ENCODE measurements at regions not wholly inside any gene's neighbourhood (a gene's known extent, or its start where the extent isn't known, plus 50 kb on each side); places are given as distances from the start of the nearest gene placed in this dataset.

- TF ChIP-seq, protein P1, sequence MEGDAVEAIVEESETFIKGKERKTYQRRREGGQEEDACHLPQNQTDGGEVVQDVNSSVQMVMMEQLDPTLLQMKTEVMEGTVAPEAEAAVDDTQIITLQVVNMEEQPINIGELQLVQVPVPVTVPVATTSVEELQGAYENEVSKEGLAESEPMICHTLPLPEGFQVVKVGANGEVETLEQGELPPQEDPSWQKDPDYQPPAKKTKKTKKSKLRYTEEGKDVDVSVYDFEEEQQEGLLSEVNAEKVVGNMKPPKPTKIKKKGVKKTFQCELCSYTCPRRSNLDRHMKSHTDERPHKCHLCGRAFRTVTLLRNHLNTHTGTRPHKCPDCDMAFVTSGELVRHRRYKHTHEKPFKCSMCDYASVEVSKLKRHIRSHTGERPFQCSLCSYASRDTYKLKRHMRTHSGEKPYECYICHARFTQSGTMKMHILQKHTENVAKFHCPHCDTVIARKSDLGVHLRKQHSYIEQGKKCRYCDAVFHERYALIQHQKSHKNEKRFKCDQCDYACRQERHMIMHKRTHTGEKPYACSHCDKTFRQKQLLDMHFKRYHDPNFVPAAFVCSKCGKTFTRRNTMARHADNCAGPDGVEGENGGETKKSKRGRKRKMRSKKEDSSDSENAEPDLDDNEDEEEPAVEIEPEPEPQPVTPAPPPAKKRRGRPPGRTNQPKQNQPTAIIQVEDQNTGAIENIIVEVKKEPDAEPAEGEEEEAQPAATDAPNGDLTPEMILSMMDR (IDR thresholded peaks at IDR 0.05; ENCODE audit: low read depth, low read length) = no peak
- TF ChIP-seq POLR2A (IDR thresholded peaks at IDR 0.05; ENCODE audit: extremely low read depth, insufficient read length) = no peak
- TF ChIP-seq MYC (IDR thresholded peaks at IDR 0.05; ENCODE audit: low read depth, low read length) = no peak
Observed at GRCh38 chr14:100443603-100444002, 120.5 kb downstream of the SLC25A47 start.
